Endothelial cell (in vitro differentiated cells): ENCODE measurements at regions not wholly inside any gene's neighbourhood (a gene's known extent, or its start where the extent isn't known, plus 50 kb on each side); places are given as distances from the start of the nearest gene placed in this dataset.

Source experiments
- DNase-seq: peaks from one replicate; pipeline ENCODE4 v3.0.0; 2021; ENCODE audit warnings: low spot score
- H3K27ac Mint-ChIP-seq: one replicate; pipeline ENCODE4 v1.8.0; 2021; ENCODE audit warnings: mixed read lengths, inconsistent platforms; ENCODE audit not compliant: unreplicated experiment
- H3K27me3 Mint-ChIP-seq: one replicate; pipeline ENCODE4 v1.8.0; 2021; ENCODE audit warnings: mild to moderate bottlenecking, moderate library complexity, mixed read lengths, inconsistent platforms; ENCODE audit not compliant: unreplicated experiment
- H3K36me3 Mint-ChIP-seq: one replicate; pipeline ENCODE4 v1.8.0; 2021; ENCODE audit warnings: mild to moderate bottlenecking, low read depth, mixed read lengths, inconsistent platforms; ENCODE audit not compliant: unreplicated experiment
- H3K4me1 Mint-ChIP-seq: one replicate; pipeline ENCODE4 v1.8.0; 2021; ENCODE audit warnings: mild to moderate bottlenecking, mixed read lengths, inconsistent platforms; ENCODE audit not compliant: unreplicated experiment
- H3K4me3 Mint-ChIP-seq: one replicate; pipeline ENCODE4 v1.8.0; 2021; ENCODE audit warnings: mild to moderate bottlenecking, mixed read lengths, inconsistent platforms; ENCODE audit not compliant: unreplicated experiment
- H3K9me3 Mint-ChIP-seq: one replicate; pipeline ENCODE4 v1.8.0; 2021; ENCODE audit warnings: mixed read lengths, inconsistent platforms; ENCODE audit not compliant: unreplicated experiment
- TF ChIP-seq, protein P1 (sequence below): fragments of 200-600 bp; sonication (generic); IDR thresholded peaks from one replicate; pipeline ENCODE4 v1.5.0; 2021; ENCODE audit warnings: antibody characterized with exemption; ENCODE audit not compliant: unreplicated experiment

DNA sequence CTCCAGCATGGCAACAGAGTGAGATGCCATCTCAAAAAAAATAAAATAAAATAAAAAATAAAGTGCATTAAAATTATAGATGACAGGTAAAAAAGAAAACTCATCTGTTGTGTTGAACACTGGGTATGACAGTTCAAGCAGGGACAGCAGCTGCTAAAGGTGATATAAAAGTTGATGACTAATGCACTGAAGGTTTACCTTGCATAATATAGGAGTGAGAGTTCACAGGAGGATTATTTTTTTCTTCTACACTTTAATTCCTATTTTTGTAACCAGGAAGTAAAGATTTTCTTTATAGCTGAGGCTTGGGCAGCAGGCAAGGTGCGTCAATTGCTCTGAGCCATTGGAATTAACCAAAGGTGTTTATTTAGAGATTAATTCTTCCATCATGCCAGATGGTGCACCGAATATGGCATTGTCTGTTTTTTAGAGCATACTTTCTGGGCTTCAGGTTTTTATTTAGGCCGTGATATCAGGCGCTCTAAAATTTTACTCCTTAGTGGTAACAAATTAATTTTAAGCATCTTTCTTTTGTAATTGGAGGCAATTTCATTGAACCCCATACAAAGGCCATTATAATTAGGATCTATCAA lies 337.0 kb upstream of the SLC10A2 start:
- Mint-ChIP-seq H3K27ac (no peak overlapping the region), H3K4me1 (no peaks in the 10 kb centered on the region), H3K9me3 (no peaks in the 10 kb centered on the region), H3K36me3 (no peaks in the 10 kb centered on the region), H3K27me3 (no peaks in the 10 kb centered on the region), H3K4me3 (no peak overlapping the region)
- DNase-seq, result no peak
- TF ChIP-seq, protein P1, sequence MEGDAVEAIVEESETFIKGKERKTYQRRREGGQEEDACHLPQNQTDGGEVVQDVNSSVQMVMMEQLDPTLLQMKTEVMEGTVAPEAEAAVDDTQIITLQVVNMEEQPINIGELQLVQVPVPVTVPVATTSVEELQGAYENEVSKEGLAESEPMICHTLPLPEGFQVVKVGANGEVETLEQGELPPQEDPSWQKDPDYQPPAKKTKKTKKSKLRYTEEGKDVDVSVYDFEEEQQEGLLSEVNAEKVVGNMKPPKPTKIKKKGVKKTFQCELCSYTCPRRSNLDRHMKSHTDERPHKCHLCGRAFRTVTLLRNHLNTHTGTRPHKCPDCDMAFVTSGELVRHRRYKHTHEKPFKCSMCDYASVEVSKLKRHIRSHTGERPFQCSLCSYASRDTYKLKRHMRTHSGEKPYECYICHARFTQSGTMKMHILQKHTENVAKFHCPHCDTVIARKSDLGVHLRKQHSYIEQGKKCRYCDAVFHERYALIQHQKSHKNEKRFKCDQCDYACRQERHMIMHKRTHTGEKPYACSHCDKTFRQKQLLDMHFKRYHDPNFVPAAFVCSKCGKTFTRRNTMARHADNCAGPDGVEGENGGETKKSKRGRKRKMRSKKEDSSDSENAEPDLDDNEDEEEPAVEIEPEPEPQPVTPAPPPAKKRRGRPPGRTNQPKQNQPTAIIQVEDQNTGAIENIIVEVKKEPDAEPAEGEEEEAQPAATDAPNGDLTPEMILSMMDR, result no peak

DNA sequence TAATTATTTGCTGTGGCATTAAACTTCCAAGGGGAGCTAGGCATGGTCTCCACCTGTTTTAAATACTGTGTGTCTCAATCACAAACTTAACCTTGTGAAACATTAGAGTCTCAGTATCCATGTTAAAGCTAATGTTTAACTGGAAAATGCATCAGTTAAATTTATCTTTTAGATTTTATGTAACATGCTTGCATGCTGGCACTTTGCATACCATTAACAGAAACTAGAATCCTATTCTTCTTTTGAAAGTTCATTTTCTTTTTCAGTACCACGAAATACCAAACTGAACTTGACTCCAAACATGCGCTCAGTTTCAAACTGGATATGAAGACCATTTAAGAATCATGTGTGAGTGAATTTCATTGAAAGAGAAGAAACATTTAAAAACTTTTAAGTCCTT lies 328.9 kb upstream of the SLC10A2 start:
- H3K36me3 Mint-ChIP-seq, result no peaks in the 10 kb centered on the region
- TF ChIP-seq, protein P1, result no peak
- no peak overlapping the region for H3K4me3 Mint-ChIP-seq
- no peak overlapping the region for H3K27ac Mint-ChIP-seq
- no peaks in the 10 kb centered on the region for H3K9me3 Mint-ChIP-seq
- no peak for DNase-seq
- no peaks in the 10 kb centered on the region for H3K27me3 Mint-ChIP-seq
- no peaks in the 10 kb centered on the region for H3K4me1 Mint-ChIP-seq

DNA sequence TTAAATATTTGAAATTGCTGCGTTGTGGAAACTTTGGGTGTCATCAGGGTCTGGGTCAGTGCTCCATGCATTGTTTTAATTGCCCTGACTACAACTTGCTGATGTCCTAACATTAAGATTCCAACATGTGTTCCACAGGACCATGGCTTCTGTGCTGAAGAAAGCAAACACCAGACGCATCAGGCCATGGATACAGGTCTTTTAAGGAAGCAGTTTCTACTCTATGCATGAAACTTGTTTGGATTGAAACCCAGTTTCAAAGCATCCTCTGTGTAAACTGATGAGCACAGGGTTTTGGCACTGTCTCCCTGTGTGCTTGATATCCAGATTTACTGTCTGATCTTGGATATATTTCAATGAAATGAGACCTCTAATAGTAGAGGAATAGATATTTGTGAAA lies 328.4 kb upstream of the SLC10A2 start:
- TF ChIP-seq, protein P1, result no peak
- H3K27ac Mint-ChIP-seq, result no peak overlapping the region
- H3K27me3 Mint-ChIP-seq, result no peaks in the 10 kb centered on the region
- no peaks in the 10 kb centered on the region for H3K9me3 Mint-ChIP-seq
- no peak overlapping the region for H3K4me3 Mint-ChIP-seq
- no peaks in the 10 kb centered on the region for H3K36me3 Mint-ChIP-seq
- DNase-seq, result no peak
- no peaks in the 10 kb centered on the region for H3K4me1 Mint-ChIP-seq

DNA sequence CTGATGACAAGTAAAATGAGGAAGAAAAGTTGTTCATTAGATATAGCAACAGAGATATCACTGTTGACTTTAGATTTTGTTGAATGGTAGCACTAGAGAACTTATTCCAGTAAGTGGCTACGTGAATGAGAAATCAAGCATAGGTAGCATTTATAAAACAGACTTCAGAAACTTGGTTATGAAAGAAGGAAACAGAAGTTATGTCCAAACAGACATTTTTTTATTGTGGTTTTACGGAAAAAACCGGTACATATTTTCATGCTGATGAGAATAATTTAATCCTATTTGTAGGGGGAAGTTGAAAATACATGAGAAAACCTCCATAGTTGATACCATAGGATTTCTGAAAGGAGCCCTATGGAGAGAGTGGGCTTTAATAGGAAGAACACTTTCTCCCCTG lies 325.7 kb upstream of the SLC10A2 start:
- no peaks in the 10 kb centered on the region for H3K27me3 Mint-ChIP-seq
- TF ChIP-seq, protein P1, result no peak
- no peak overlapping the region for H3K27ac Mint-ChIP-seq
- no peak for DNase-seq
- no peaks in the 10 kb centered on the region for H3K9me3 Mint-ChIP-seq
- H3K4me3 Mint-ChIP-seq, result no peak overlapping the region
- H3K36me3 Mint-ChIP-seq, result no peaks in the 10 kb centered on the region
- H3K4me1 Mint-ChIP-seq, result no peaks in the 10 kb centered on the region

DNA sequence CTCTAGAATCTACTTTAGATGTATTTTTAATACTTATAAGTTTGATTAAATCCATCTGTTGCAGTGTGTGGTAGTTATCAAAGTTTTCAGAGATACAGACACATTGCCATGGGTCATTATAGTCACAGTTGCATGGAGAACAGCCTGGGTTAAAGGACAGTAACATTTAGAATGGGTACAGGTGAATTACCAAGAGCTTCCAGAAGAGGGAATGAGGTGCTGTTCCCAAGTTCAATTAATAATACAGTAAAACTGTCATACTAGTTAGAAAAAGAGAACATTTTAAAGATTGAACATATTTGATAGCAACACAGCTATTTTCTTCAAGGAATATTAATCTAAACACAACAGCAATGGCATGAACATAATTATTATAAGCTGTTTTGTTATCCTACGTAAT lies 322.6 kb upstream of the SLC10A2 start:
- Mint-ChIP-seq H3K4me1 (no peaks in the 10 kb centered on the region), H3K4me3 (no peak overlapping the region), H3K27me3 (no peaks in the 10 kb centered on the region), H3K9me3 (no peaks in the 10 kb centered on the region), H3K27ac (no peak overlapping the region), H3K36me3 (no peaks in the 10 kb centered on the region)
- DNase-seq, result no peak
- TF ChIP-seq, protein P1, result no peak
